AG04449 (cell line): ENCODE measurements at regions not wholly inside any gene's neighbourhood (a gene's known extent, or its start where the extent isn't known, plus 50 kb on each side); places are given as distances from the start of the nearest gene placed in this dataset.

Source experiments
- CTCF ChIA-PET: fragments of 350-600 bp; formaldehyde crosslinking; extraction: SDS; loops from one replicate; lab custom pipeline; 2021; ENCODE audit warnings: antibody characterized with exemption; lab: Yijun Ruan, JAX
- POLR2A ChIA-PET: fragments of 400-600, 350-600 bp; formaldehyde crosslinking; extraction: SDS; loops from one replicate; lab custom pipeline; 2020; ENCODE audit warnings: antibody characterized with exemption, inconsistent platforms; lab: Yijun Ruan, JAX
- DNase-seq: peaks from one replicate; pipeline ENCODE4 v3.0.0-alpha.2; 2010; ENCODE audit warnings: low read depth, low spot score
- H3K4me3 ChIP-seq: 2 replicates; pipeline ENCODE4 v1.5.1; 2011; ENCODE audit warnings: low read depth, mild to moderate bottlenecking, control low read depth, low read length
- CTCF ChIP-seq: IDR thresholded peaks from one replicate; pipeline ENCODE4 v1.5.1; 2011; ENCODE audit warnings: mild to moderate bottlenecking, moderate library complexity, low read length, control low read depth, inconsistent platforms; ENCODE audit not compliant: insufficient read depth; ENCODE audit errors: missing control alignments

DNA sequence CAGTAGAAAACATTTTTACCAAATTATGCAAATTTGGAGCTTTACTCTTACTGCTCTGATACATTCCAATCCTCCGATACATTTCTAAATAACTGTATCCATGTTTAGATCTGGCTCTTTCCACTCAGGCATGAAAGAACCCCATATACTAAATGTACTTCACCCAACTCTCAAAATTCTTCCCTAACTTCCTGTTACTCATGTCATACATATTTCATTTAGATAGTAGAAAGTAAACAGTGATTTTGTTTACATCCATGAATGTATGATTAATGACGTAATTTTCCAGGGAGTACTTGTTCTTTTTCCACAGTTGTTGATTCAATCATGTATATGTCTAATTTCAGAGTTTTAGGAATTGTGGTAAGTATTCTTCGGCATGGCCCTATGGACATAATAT, 1426.5 kb upstream of the C9orf72 start:
- no peak for TF ChIP-seq CTCF
- no peak overlapping the region for H3K4me3 ChIP-seq
- ChIA-PET POLR2A (no interaction called here), CTCF (no interaction called here)
- no peak for DNase-seq

GRCh38 chr9:29001006-29001405, 1427.7 kb upstream of the C9orf72 start:
- no peak for TF ChIP-seq CTCF
- no peak for DNase-seq
- CTCF ChIA-PET = no interaction called here
- POLR2A ChIA-PET = no interaction called here
- H3K4me3 ChIP-seq = no peak overlapping the region

- ChIA-PET CTCF (no interaction called here), POLR2A (no interaction called here)
- TF ChIP-seq CTCF = no peak
- no peak for DNase-seq
- H3K4me3 ChIP-seq = no peak overlapping the region
Measured at GRCh38 chr9:29004988-29005387, 1431.7 kb upstream of the C9orf72 start.

DNA sequence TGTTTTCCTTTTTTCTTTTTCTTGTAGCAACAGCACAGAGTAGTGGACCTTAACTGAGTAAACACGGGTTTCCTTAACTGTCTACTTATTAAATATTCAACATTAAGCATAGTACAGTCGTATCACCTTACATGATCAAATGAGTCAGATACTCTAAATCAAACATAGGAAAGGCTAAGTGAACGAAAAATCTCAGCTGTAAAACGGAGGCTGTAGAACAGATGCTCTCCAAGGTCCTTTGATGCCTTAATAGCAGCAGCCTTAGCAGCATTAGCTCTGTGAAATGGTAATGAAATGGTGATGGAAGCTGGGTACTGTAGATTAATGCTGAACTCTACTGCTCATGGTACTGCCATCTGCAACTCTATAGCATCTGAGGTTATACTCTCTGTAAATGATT, 1433.3 kb upstream of the C9orf72 start:
- ChIA-PET POLR2A (no interaction called here), CTCF (no interaction called here)
- no peak for TF ChIP-seq CTCF
- no peak overlapping the region for H3K4me3 ChIP-seq
- no peak for DNase-seq

DNA sequence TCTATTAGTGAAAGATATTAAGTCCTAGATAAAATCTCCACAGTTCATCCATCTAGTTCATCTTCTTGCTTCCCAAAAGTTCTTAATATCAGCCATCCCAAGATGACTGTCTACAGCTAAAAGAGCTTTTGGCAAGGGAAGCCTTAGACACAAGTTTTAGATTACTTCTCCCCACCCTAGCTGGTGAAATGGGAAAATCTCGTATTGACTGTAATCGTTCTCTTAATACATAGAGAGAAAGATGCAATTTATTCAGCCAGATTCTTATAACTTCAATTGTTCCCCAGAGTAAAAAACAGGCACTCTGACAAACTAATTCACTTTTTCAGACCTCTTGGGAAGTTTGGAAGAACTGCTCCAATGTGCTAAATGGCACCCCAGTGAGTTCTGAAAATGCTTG, 1439.6 kb upstream of the C9orf72 start:
- CTCF ChIA-PET = no interaction called here
- POLR2A ChIA-PET = no interaction called here
- TF ChIP-seq CTCF = no peak
- no peak overlapping the region for H3K4me3 ChIP-seq
- DNase-seq = no peak

DNA sequence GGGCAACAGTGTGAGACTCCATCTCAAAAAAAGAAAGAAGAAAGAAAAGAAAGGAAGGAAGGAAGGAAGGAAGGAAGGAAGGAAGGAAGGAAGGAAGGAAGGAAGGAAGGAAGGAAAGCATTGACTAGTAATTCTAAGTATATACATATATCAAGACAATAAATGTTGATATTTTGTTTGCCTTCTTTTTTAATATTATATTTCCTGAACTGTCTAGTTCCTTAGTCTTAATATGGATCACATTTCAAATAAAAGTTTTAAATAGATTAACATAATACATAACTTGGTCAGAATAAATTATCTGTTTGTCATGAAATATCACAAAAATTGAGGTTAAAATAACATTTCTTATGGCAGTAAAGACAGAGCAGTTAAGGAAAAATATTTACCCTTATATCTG, 1448.4 kb upstream of the C9orf72 start:
- ChIA-PET POLR2A (no interaction called here), CTCF (no interaction called here)
- DNase-seq = no peak
- TF ChIP-seq CTCF = no peak
- no peak overlapping the region for H3K4me3 ChIP-seq
